H1 (cell line): ENCODE measurements at regions not wholly inside any gene's neighbourhood (a gene's known extent, or its start where the extent isn't known, plus 50 kb on each side); places are given as distances from the start of the nearest gene placed in this dataset.

Experiments
- BACH1 ChIP-seq: IDR thresholded peaks from 2 replicates; pipeline ENCODE4 v1.6.1; 2012; ENCODE audit warnings: low read length, improper control_type of control experiment
- CHD2 ChIP-seq: IDR thresholded peaks from 2 replicates; pipeline ENCODE4 v1.6.1; 2012; ENCODE audit warnings: low read length, improper control_type of control experiment
- JUN ChIP-seq: IDR thresholded peaks from 2 replicates; pipeline ENCODE4 v1.6.1; 2011; ENCODE audit warnings: low read depth, mild to moderate bottlenecking, improper control_type of control experiment, low read length
- POU5F1 ChIP-seq: IDR thresholded peaks from 2 replicates; pipeline ENCODE4 v1.6.1; 2011; ENCODE audit warnings: low read depth, mild to moderate bottlenecking, low read length, moderate library complexity
- ZNF274 ChIP-seq: IDR thresholded peaks from 2 replicates; pipeline ENCODE4 v1.7.0; 2012; ENCODE audit warnings: low read length, borderline replicate concordance; ENCODE audit errors: extremely low read depth
- TF ChIP-seq, protein P1 (sequence below): IDR thresholded peaks from 2 replicates; pipeline ENCODE4 v1.6.1; 2012; ENCODE audit warnings: low read length, inconsistent platforms
- TF ChIP-seq, protein P2 (sequence below): IDR thresholded peaks from 2 replicates; pipeline ENCODE4 v1.6.1; 2012; ENCODE audit warnings: inconsistent platforms

DNA sequence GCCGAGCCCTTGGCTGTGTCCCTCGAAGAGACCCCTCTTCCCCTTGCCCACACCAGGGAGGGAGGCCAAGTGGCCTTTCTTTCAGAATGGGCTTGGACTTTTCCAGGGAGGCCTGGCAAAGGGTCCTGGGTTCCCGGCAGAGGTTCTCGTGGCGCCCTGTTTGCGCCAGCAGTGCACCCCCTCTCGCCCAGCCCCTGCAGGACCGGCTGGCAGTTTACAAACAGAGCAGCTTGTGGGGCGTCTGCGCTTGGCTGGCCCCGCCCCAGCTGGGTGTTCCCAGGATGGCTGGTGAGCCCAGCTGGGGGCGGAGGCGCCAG is 137.8 kb upstream of the CIBAR2 start (continued):
- TF ChIP-seq, protein P1, sequence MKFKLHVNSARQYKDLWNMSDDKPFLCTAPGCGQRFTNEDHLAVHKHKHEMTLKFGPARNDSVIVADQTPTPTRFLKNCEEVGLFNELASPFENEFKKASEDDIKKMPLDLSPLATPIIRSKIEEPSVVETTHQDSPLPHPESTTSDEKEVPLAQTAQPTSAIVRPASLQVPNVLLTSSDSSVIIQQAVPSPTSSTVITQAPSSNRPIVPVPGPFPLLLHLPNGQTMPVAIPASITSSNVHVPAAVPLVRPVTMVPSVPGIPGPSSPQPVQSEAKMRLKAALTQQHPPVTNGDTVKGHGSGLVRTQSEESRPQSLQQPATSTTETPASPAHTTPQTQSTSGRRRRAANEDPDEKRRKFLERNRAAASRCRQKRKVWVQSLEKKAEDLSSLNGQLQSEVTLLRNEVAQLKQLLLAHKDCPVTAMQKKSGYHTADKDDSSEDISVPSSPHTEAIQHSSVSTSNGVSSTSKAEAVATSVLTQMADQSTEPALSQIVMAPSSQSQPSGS: no peak
- TF ChIP-seq BACH1 (no peak), POU5F1 (no peak), CHD2 (no peak), JUN (no peak), ZNF274 (no peak)
- TF ChIP-seq, protein P2, sequence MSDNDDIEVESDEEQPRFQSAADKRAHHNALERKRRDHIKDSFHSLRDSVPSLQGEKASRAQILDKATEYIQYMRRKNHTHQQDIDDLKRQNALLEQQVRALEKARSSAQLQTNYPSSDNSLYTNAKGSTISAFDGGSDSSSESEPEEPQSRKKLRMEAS: no peak
